Anterior cingulate cortex (tissue), 58 donors: ENCODE measurements at regions not wholly inside any gene's neighbourhood (a gene's known extent, or its start where the extent isn't known, plus 50 kb on each side); places are given as distances from the start of the nearest gene placed in this dataset.
"Not testable (repeated sequence)": the region's sequence is repeated elsewhere in the genome, so short reads cannot be mapped to it uniquely, and the experiment has no call there.

Experiments used
- DNase-seq, 58 donors: peaks; one replicate each; lab custom pipeline; 2025; lab: John Stamatoyannopoulos, UW

DNA sequence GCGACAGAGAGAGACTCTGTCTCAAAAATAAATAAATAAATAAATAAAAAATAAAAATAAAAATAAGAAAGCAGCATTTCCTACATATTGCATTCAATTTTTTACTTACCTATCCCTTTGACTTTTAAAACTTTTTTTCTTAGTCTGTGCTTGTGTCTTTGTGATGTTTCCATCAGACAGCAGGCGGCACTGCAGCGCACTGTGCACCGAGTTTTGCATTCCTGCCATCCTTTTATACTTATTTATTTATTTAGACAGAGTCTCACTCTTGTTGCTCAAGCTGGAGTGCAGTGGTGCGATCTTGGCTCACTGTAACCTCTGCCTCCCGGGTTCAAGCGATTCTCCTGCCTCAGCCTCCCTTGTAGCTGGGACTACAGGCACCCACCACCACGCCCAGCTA lies 203.9 kb downstream of the SPATA31A1 start:
- DNase-seq, result peak in 36 of 58 donors; percentile 1 to 74 (median 28)

DNA sequence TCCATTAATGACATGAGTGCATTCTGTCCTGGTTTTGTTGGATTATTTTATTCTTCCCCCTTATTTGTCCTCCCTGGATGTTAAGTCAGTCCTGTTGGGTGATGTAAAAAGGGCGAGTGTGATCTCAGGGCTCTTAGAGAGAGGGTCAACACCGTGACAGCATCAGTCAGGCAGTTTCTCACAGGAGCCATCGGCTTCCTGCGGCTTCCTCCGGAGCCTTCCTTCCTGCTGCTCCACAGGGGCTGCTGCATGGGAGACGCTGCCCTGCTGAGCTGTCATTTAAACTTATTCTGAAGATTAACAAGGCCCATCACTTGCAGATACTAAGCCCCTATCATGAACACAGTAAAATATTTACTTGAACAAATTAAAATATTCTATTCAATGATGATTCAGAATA lies 211.3 kb downstream of the SPATA31A1 start:
- not testable (repeated sequence) for DNase-seq

DNA sequence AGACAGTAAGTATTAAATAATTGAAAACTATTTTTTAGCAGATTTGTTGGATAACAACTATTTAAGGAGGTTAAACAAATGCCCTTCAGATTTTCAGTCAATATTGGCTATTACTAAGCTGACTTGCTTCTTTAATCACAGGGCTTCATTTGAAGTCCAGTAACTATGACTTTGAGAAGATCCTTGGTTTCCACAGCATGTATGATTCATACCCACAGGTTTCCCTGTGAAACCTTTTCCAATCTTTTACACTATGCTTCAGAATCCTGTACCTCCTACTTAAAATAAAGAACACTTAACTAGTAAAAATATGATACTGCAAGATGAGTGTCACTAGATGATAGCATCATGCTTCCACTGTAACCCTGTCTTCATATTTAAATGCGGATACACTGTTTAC lies 211.9 kb downstream of the SPATA31A1 start:
- DNase-seq, result not testable (repeated sequence)

- DNase-seq, result not testable (repeated sequence)
Measured at GRCh38 chr9:39568900-39569299, 213.4 kb downstream of the SPATA31A1 start.

DNA sequence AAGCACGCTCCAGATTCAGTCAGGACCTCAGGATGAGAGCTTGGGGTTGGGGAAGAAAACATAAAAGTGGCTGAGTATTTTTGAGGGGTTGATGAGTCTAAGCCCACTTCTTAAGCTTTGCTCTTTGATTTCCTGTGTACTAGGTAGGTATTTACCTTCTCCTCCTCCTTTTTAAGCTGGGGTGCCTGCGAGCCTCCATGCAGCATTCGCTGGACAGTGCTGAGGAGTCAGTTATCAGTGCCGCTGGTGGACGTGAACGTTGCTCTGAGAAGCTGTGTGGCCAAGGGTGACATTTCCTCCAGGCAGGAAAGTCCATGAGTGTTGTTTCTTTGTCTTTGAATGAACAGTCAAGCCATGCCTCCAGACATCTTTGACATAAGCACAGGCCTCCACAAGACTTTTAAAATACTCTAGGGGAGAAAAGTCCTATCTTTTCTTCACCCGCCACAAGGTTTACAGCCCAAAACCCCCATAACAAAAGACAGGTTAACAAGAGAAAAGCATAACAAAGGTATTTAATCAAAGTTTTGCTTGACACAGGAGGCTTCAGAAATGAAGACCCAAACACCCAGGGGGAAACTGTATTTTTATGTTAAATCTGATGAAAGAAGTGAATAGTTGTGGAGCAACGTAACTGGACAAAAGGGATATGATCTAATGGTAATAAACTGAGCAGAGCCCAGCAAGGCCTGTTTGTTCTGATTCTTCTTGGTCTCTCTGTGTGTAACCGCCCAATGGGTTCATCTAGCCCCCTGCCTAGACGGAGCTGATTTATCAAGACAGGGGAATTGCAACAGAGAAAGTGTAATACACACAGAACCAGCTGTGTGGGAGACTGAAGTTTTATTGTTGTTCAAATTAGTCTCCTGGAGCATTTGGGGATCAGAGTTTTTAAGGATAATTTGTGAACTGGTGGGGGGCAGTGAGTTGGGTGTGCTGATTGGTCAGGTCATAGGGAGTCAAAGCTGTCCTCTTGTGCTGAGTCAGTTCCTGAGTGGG lies 217.9 kb downstream of the SPATA31A1 start:
- not testable (repeated sequence) for DNase-seq

- DNase-seq, result not testable (repeated sequence)
Measured at GRCh38 chr9:39579000-39579399, 223.5 kb downstream of the SPATA31A1 start.

- not testable (repeated sequence) for DNase-seq
Measured at GRCh38 chr9:39581296-39581695, 225.8 kb downstream of the SPATA31A1 start.

DNA sequence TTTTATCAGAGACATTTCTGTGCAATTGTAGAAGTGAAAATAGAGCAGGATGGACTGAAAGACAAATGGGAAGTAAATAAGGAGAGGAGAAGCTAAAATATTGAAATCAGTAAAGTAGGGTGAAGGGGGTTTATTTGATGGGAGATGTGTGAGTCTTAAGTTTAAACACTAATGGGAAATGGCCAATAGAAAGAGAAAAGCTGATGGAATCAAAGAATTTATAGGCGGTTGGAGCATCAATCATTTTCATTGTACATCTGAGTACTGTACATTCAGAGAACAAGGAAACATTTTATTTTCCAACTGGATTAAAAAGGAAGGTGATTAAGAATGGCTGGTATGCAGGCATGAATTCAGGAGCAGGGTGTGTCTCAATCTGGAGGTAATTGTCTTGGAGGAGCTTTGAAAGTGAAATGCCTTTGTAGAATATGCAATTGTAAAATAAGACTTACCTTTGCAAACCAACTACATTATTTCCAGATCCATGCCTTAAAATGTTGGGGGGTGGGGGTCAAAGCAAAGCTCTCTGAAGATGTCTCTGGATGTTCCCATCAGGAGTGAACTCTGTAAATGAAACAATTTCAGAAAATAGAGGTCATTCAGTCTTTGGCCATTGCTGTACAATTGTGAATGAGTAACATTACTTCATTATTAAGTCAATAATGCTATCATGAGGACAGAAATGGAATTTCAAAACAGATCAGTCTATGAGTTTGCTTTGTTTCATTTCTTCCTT lies 227.4 kb downstream of the SPATA31A1 start:
- not testable (repeated sequence) for DNase-seq

- DNase-seq, result not testable (repeated sequence)
Measured at GRCh38 chr9:39583413-39583747, 227.9 kb downstream of the SPATA31A1 start.

DNA sequence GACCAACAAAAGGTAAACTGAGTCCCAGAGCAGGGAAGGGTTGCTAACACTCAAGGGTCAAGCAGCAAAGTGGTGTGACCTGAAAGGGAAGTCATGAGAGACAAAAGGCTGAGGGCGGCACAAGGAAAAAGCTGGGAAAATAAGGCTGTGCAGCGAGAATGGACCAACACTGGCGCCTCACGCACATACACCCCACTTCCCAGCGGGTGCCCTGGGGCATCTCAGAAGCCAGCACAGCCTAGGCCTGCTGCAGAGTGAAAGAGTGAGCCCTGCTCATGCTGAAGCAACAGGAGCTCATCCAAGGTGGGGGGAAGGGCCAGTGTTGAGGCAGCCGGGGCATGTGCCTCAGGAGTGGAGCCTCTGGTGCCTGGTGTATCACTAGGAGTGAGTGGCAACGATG lies 229.8 kb downstream of the SPATA31A1 start:
- DNase-seq, result not testable (repeated sequence)

- peak in 1 of 58 donors; percentile 5 for DNase-seq
Measured at GRCh38 chr9:39587844-39588499, 232.5 kb downstream of the SPATA31A1 start.

DNA sequence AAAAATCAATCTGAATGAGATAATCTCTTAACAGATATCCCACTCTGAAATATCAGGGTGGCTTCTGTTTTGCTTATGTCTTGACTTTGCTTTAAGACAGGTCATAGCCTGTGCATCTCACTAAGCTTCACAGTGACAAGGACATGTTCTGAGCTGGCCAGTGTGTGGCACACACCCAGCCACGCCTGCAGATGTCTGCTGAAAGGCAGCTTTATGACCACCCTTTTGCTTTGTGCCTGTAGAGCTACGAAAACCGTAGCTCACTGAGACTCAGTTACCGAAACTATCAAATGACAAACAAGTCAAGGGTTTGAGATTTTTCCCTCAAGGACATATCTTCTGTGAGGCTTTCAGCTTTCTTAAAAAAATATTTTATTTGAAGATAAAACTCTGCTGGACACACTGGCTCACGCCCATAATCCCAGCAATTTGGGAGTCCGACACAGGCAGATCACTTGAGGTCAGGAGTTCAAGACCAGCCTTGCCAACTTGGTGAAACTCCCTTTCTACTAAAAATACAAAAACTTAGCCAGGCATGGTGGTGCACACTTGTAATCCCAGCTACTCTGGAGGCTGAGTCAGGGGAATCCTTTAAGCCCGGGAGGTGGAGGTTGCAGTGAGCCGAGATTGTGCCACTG lies 233.2 kb downstream of the SPATA31A1 start:
- DNase-seq, result peak in 9 of 58 donors; percentile 1 to 19 (median 8)

DNA sequence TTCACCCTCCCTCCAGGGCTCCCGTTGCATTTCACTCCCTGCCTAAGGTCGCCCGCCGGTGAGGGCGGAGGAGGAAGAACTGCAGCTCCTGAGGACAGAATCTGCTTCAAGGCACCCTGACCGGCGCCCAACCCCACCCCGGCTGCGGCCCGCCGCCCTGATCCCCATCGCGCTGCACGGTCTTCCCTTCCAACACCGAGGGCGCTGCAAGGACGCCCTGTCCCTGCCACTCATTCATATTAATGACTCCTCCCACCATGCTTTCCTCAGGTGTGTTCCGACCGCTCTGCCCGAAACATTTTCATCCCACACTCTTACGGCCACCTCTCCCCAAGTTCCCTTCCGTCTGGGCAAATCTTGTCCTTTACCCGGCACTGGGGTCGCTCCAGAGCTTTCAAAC lies 248.6 kb downstream of the SPATA31A1 start:
- not testable (repeated sequence) for DNase-seq

DNA sequence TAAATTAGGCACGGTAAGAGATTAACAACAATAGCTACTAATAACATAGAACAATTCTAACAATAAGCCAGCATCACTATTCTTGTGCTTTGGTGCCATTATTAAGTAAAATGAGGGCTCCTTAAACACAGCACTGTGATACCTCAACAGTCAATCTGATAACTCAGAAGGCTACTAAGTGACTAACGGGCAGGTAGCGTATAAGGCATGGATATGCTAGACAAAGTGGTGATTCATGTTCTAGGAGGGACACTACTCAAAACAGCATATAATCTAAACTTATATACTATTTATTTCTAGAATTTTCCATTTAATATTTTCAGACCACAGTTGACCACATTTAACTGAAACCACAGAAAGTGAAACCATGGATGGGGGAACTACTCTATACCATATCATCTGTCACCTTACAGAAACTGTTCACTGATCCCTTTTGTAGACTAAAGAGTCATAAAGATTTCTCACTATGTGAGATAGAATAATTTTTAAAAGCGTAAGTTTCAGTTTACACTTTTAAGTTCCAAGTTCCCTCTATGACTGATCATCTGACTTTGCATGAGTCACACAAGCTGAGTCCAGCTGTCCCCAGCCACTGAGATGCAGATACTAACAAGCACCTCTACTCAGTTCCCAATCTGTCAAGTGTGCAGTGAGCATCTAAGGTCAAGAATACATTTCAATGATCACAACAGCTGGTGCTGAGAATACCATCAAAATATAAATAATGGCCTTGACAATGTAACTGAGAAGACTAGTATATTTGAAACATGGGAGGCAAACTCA lies 256.2 kb downstream of the SPATA31A1 start:
- DNase-seq, result not testable (repeated sequence)

DNA sequence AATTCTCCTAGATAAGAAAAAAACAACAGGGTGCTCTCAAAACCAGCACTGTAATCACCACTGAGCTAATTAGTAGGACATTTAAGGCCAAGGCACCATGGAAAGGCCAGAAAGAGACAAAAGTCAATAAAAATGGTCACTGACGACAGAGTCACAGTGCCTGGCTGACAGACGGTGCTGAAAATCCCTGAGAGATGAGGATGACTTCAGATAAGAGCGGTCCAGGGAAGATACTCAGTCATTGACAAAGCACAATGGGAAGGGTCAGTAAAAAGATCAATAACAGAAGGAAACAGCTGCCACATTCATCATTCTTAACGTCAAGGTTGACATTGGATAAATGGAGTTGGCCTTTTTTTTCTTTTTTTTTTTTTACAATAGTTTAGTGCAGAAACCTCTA lies 261.0 kb downstream of the SPATA31A1 start:
- DNase-seq, result not testable (repeated sequence)

GRCh38 chr9:39624048-39624447 lies 268.6 kb downstream of the SPATA31A1 start:
- not testable (repeated sequence) for DNase-seq

GRCh38 chr9:39632071-39632470 lies 276.6 kb downstream of the SPATA31A1 start:
- not testable (repeated sequence) for DNase-seq

DNA sequence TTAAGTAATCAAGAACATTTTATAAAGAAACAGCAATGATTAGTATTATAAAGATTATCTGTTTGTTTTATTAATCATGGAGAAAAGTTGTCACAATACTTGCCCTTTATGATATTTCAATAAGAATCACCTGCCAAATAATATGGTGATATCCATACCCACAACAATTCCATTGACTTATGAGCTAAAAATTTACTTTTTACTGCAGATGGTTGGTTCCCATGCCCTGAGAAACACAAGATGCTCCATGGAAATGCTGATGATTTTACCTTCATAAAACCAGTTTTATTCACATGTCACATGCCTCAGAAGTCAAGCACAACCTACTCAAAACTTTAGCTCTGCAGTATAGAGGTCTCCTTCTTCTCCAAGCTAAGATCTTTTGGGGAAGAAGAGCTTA lies 293.6 kb downstream of the SPATA31A1 start:
- DNase-seq, result not testable (repeated sequence)

- DNase-seq, result not testable (repeated sequence)
Measured at GRCh38 chr9:39656960-39657603, 301.6 kb downstream of the SPATA31A1 start.
